NCI-H2227 treated with DMSO at 0.1 percent for 48 hours (cell line): ENCODE measurements at regions not wholly inside any gene's neighbourhood (a gene's known extent, or its start where the extent isn't known, plus 50 kb on each side); places are given as distances from the start of the nearest gene placed in this dataset.
"Not testable (repeated sequence)": the region's sequence is repeated elsewhere in the genome, so short reads cannot be mapped to it uniquely, and the experiment has no call there.

Source experiments
- DNase-seq: peaks from one replicate; lab custom pipeline; 2025; lab: John Stamatoyannopoulos, UW

DNA sequence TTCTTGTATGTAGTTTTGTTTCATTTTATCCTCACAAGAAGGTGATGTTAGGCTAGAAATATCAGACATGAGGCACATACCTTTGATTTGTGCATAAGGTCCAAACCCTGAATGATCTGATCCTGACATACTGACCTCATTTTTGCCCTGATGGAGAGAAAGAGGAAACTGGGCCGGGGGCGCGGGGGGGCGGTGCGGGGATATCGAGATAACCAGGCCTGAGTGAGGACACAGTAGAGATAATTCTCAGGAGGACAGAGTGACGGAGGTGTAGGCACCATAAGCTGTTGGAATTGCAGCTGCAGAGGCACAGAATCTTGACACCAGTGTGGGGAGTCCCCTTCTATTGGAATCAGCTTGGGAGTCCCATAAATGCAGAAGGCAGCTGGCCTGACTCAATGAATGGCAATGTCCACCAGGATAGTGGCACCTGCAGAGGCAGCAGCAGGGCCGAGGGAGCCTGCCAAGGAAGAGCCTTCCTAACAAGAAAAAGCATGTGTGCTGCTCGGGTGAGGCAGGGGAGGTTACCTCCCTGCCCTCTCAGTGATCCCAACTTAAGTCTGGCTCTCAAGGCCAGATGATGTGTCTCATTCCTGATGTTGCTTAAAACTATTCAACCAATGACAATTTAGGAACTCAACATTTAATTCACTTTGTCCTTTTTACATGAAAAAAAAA lies 234.3 kb upstream of the MSX2 start:
- DNase-seq = no peak

DNA sequence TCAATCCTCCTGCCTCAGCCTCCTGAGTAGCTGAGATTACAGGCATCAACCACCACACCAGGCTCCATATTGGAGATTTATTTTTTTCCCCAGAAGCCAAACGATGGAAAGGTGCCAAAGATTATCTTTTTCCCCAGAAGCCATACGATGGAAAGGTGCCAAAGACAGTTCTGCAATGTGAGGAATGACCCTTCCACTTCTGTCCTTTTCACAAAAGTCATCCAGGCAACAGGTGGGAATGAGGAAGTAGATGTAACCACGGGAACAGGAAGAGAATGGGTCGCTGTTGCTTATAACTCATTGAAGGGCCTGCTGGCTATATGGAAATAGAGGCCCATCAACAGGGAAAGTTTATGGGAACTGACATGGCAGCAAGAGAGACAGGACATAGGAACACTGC lies 233.7 kb upstream of the MSX2 start:
- DNase-seq = no peak

DNA sequence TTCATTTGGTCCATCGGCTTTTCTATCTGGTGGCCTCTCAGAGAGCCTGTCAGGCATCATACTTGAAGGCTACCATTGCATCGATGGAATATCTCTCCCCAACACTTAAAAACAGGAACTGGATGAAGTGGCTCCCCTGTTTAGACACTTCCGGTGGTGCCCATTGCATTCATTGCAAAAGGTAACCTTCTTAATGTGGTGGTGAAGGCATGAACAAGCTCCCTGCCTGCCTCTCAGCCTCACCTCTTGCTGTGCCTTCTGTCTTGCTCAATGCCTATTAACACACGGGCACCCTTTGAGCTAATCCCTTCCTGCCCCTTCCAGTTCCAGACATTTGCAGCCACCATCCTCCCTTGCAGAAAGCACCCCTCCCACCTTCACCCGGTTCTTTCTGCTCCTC lies 233.1 kb upstream of the MSX2 start:
- DNase-seq = no peak

- DNase-seq = no peak
Observed at GRCh38 chr5:174491761-174492350, 232.5 kb upstream of the MSX2 start.

- DNase-seq = no peak
Observed at GRCh38 chr5:174493530-174493929, 230.9 kb upstream of the MSX2 start.

GRCh38 chr5:174497939-174498338 lies 226.4 kb upstream of the MSX2 start:
- not testable (repeated sequence) for DNase-seq

DNA sequence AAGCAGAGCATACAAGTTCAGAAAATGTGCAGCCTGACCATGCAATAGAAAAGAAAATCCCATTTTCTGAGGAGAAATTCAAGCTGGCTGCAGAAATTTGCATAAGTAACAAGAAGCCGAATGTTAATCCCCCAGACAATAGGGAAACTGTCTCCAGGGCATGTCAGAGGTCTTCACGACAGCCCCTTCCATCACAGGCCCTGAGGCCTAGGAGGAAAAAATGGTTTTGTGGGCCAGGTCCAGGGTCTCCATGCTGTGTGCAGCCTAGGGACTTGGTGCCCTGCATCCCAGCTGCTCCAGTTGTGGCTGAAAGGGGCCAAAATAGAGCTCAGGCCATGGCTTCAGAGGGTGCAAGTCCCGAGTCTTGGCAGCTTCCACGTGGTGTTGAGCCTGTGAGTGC lies 225.8 kb upstream of the MSX2 start:
- DNase-seq = not testable (repeated sequence)

DNA sequence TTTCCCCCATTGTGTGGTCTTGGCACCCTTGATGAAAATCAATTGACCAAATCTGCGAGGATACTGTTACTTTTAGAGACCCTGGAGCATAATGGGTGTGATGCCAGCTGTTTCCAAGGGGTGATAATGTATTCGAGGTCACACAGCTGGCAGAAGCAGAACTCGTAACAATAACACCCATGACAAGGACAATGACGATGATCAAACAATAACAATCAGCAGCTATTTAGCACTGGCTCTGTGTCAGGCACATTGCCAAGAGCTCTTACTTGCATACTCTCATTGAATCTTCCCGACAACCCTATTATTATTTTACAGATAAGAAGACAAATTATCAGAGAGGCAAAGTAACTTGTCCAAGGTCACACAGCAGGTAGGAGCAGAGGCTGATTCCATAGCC lies 223.7 kb upstream of the MSX2 start:
- DNase-seq = no peak

GRCh38 chr5:174501461-174502069 lies 222.8 kb upstream of the MSX2 start:
- no peak for DNase-seq

DNA sequence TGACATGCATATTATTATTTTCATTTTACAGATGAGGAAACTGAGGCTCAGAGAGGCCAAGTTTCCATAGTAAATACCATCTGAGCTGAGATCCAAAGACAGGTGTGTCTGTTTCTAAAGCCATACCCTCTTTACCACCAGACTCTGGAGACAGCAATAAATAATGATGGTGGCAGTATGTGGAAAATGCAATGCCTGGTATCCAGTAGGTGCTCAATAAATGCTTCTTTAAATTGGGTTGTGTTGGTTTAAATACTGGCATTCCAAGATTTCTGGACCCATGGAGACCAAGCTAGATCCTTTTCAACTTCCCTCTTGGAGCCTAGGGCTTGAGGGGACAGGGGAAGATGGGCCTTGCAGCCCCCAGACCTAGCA lies 221.3 kb upstream of the MSX2 start:
- no peak for DNase-seq

- peak; percentile 41 for DNase-seq
Observed at GRCh38 chr5:174503461-174504265, 220.7 kb upstream of the MSX2 start.

- DNase-seq = peak; percentile 17
Observed at GRCh38 chr5:174504266-174504726, 220.1 kb upstream of the MSX2 start.

GRCh38 chr5:174505621-174506020 lies 218.8 kb upstream of the MSX2 start:
- no peak for DNase-seq

DNA sequence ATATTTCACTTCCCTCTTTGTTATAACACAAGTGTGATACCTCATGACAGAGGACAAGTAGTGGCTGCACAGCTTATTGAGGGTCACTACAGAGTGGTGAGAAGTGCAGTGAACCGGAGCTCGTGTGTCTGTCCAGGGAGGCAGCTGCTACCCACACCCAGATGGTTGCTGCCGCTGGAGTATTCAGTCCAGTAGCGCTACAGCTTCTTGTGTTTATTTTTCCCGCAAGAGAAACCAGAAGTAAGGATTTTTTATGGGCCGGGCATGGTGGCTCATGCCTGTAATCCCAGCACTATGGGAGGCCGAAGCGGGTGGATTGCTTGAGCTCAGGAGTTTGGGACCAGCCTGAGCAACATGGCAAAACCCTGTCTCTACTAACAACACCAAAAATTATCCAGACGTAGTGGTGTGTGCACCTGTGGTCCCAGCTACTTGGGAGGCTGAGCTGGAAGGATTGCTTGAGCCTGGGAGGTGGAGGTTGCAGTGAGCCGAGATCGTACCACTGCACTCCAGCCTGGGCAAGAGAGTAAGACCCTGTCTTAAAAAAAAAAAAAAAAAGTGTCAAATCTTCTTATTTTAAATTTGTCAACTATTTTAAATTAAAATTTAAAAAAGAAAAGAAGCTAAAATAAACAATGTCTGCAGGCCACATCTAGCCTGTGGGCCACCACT lies 213.5 kb upstream of the MSX2 start:
- DNase-seq = not testable (repeated sequence)

- DNase-seq = no peak
Observed at GRCh38 chr5:174511714-174512253, 212.6 kb upstream of the MSX2 start.

DNA sequence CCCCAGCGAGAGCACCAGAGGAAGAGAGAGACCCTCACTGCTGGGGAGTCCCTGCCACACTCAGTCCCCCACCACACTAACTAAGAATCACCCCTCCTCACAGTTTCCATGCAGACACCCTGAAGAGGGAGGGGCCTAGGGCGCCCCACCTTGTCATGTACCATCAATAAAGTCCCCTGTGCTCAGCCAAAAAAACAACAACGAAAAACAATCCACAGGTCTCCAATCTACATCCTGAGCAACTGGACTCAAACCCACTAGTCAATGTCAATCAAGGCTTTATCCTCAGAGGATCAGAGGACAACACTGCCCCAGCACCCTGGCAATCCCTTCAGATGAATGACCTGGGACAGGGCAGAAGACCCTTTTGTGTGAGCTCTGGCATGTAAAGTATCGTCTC lies 210.1 kb upstream of the MSX2 start:
- no peak for DNase-seq

GRCh38 chr5:174514983-174515394 lies 209.4 kb upstream of the MSX2 start:
- peak; percentile 49 for DNase-seq

- no peak for DNase-seq
Observed at GRCh38 chr5:174516741-174517140, 207.6 kb upstream of the MSX2 start.

GRCh38 chr5:174518512-174518911 lies 205.9 kb upstream of the MSX2 start:
- no peak for DNase-seq

DNA sequence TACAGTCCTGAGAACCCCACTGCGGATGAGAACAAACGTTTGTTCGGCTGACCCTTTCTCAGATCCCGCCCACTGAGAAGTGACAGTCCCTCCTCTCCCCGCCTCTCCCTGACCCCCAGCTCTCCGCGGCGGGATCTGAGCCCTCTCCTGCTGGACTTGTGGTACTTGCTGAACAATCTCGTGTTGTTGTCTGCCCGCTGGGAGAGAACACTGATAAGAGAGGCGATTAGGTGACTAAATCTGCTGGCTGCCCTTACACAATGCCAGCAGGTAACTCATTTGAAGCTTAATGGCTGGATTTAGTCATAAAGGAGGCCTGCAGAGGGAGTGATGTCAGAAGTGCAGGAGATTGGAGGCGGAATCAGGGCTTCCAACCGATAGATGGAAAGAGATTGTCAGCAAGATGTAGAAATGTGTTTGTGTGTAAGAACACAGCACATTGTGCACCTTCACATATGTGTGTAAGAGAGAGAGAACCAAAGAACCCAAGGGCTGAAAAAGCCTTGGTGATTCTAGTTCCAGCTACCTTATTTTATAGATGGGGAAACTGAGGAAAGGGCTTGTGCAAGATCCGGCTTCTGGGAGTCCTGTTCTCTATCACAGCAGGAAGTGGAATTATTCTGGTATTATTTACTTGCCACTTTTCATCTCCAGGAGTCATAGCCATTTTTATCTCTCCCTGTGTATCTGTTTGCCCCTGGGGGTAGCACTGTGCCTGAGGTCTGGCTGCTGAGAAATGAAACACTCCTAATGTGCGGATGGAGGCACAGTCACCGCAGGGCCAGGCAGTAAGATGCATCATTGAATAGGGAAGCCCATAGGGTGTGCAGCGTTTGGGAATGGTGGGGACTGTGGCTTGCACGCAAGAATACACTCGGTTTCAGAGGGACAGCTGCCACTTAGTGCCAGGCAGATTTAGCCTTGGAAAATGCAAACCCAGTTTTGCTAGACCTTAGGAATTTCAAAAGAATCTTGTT lies 203.7 kb upstream of the MSX2 start:
- peak; percentile 66 for DNase-seq

DNA sequence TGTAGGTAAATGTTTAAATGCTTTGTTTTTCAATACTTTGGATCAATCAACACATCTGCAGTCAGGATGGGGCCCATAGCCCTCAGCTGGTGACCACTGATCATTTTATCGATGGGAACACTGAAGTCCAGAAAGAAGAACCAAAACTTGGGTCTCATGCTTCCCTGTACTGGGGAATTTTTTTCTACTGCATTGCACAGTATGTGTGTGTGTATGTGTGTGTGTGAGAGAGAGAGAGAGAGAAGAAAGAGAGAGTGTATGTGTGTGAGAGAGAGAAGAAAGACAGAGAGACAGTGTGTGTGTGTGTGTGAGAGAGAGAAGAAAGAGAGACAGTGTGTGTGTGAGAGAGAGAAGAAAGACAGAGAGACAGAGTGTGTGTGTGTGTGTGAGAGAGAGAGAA lies 202.9 kb upstream of the MSX2 start:
- no peak for DNase-seq
